ENCODE measurements at regions not wholly inside any gene's neighbourhood (a gene's known extent, or its start where the extent isn't known, plus 50 kb on each side); places are given as distances from the start of the nearest gene placed in this dataset.

- no peak for TF ChIP-seq GATA2 (IDR thresholded peaks at IDR 0.05; ENCODE audit: low read depth, low read length)
- no peak for TF ChIP-seq GATA3 (IDR thresholded peaks at IDR 0.05; ENCODE audit: low read depth, low read length)
These were observed 78.4 kb upstream of the OLFM1 start for GRCh38 chr9:135009051-135009560.

Measured in SH-SY5Y (cell line).